ENCODE measurements at regions not wholly inside any gene's neighbourhood (a gene's known extent, or its start where the extent isn't known, plus 50 kb on each side); places are given as distances from the start of the nearest gene placed in this dataset.

GRCh38 chr11:107272561-107272960 lies 185.1 kb downstream of the CWF19L2 start:
- no TSS peak for BruUV-seq (replicated peaks)
- H3K9me1 ChIP-seq (ENCODE audit: control insufficient read depth, insufficient read depth, low read length): no peaks in the 10 kb centered on the region
- FAIRE-seq: no peak
- H3K27ac ChIP-seq (ENCODE audit: extremely low read depth, low read depth, low read length): no peak overlapping the region
- DNase-seq (ENCODE audit: extremely low read depth in 1 of 4, low spot score in 3 of 4): no peak
- no peak for TF ChIP-seq HOXB6 (CRISPR knock-in tag; IDR thresholded peaks at IDR 0.05; ENCODE audit: borderline replicate concordance)
- no peak for TF ChIP-seq HBP1 (CRISPR knock-in tag; IDR thresholded peaks at IDR 0.05)
- no peak for TF ChIP-seq SRSF3 (IDR thresholded peaks at IDR 0.05; ENCODE audit: insufficient read depth, low read length)
- TF ChIP-seq NONO (IDR thresholded peaks at IDR 0.05; ENCODE audit: low read depth in 2 of 2, low read length in 1 of 2): no peak
- TF ChIP-seq TRIM24 (IDR thresholded peaks at IDR 0.05): no peak
- TF ChIP-seq, protein P1, sequence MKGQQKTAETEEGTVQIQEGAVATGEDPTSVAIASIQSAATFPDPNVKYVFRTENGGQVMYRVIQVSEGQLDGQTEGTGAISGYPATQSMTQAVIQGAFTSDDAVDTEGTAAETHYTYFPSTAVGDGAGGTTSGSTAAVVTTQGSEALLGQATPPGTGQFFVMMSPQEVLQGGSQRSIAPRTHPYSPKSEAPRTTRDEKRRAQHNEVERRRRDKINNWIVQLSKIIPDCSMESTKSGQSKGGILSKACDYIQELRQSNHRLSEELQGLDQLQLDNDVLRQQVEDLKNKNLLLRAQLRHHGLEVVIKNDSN (CRISPR knock-in tag; IDR thresholded peaks at IDR 0.05): no peak
- TF ChIP-seq, protein P2, sequence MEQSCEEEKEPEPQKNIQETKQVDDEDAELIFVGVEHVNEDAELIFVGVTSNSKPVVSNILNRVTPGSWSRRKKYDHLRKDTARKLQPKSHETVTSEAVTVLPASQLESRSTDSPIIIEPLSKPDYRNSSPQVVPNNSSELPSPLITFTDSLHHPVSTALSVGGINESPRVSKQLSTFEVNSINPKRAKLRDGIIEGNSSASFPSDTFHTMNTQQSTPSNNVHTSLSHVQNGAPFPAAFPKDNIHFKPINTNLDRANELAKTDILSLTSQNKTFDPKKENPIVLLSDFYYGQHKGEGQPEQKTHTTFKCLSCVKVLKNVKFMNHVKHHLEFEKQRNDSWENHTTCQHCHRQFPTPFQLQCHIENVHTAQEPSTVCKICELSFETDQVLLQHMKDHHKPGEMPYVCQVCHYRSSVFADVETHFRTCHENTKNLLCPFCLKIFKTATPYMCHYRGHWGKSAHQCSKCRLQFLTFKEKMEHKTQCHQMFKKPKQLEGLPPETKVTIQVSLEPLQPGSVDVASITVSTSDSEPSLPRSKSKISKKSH (CRISPR knock-in tag; IDR thresholded peaks at IDR 0.05): no peak
- H3K4me3 ChIP-seq: no peak overlapping the region
- no peak overlapping the region for H3K4me2 ChIP-seq (ENCODE audit: insufficient read depth, low read length)
- H3K27me3 ChIP-seq (ENCODE audit: control insufficient read depth in 2 of 2, insufficient read depth in 2 of 2, low read length in 2 of 2): peaks cover 0 to 2% of the 10 kb centered on the region in 2 experiments; a peak in 1 of 5 replicates
- H4K20me1 ChIP-seq (replicated peaks; ENCODE audit: control insufficient read depth, insufficient read depth, low read length): no peaks in the 10 kb centered on the region
- no peaks in the 10 kb centered on the region for H3K36me3 ChIP-seq (ENCODE audit: control insufficient read depth, insufficient read depth, low read length)
- no peak overlapping the region for H2AFZ ChIP-seq (ENCODE audit: low read depth, low read length)
- ATAC-seq: no peak
- H3K79me2 ChIP-seq (ENCODE audit: control insufficient read depth, insufficient read depth, low read length): no peaks in the 10 kb centered on the region
- intact Hi-C loops (cut with micrococcal nuclease): no loop called here
- WGBS (ENCODE audit: insufficient coverage, low coverage, missing lambda C conversion rate): 0% methylated on average over 5 of the region's 5 CpGs
- in situ Hi-C loops (cut with MboI): no loop called here
- POLR2A ChIA-PET: no interaction called here
- CTCF ChIA-PET (ENCODE audit: low intra/inter-chr PET ratio): no interaction called here
- H3K9me3 ChIP-seq (replicated peaks; ENCODE audit: control insufficient read depth, insufficient read depth, low read depth, low read length): no peaks in the 10 kb centered on the region
- no peaks in the 10 kb centered on the region for H3K4me1 ChIP-seq (replicated peaks in 1 of 2; ENCODE audit: control insufficient read depth in 2 of 2, insufficient read depth in 2 of 2, low read length in 2 of 2)
- H3K9ac ChIP-seq (ENCODE audit: insufficient read depth in 1 of 2, low read depth in 2 of 2, low read length in 2 of 2): no peak overlapping the region
